Keratinocyte (primary cell): ENCODE measurements at regions not wholly inside any gene's neighbourhood (a gene's known extent, or its start where the extent isn't known, plus 50 kb on each side); places are given as distances from the start of the nearest gene placed in this dataset.

Source experiments
- DNase-seq: peaks from one replicate; pipeline ENCODE4 v3.0.0-alpha.2; 2011; ENCODE audit warnings: low read depth, missing footprints, low spot score
- FAIRE-seq: peaks from 2 replicates; lab custom pipeline; 2011; peaks lifted over from hg19 to GRCh38; lab: Jason Lieb, UNC
- H2AFZ ChIP-seq: 2 replicates; pipeline ENCODE4 v1.6.0; 2012; ENCODE audit warnings: low read length, control low read depth, inconsistent platforms; ENCODE audit not compliant: control insufficient read depth
- H3K27ac ChIP-seq: 2 replicates; pipeline ENCODE4 v1.5.1; 2011; ENCODE audit warnings: low read length; ENCODE audit not compliant: control insufficient read depth, insufficient read depth
- H3K27me3 ChIP-seq: 3 replicates; pipeline ENCODE4 v1.6.0; 2011; ENCODE audit warnings: low read length; ENCODE audit not compliant: control insufficient read depth, insufficient read depth; ENCODE audit errors: extremely low read depth
- H3K36me3 ChIP-seq, 2 experiments: 2 replicates in 1 of 2; 3 replicates in 1 of 2; pipeline ENCODE4 v1.5.1; 2011; ENCODE audit warnings: low read length in 2 of 2, mild to moderate bottlenecking in 1 of 2; ENCODE audit not compliant: control insufficient read depth in 2 of 2, insufficient read depth in 2 of 2; ENCODE audit errors: extremely low read depth in 1 of 2
- H3K4me1 ChIP-seq: 3 replicates; pipeline ENCODE4 v1.5.1; 2011; ENCODE audit warnings: low read length; ENCODE audit not compliant: control insufficient read depth, insufficient read depth; ENCODE audit errors: extremely low read depth
- H3K4me2 ChIP-seq: 3 replicates; pipeline ENCODE4 v1.6.0; 2011; ENCODE audit warnings: low read depth, low read length; ENCODE audit not compliant: control insufficient read depth, insufficient read depth; ENCODE audit errors: extremely low read depth
- H3K4me3 ChIP-seq, 3 experiments: fragments of 200-600 bp in 1 of 3; sonication (generic) in 1 of 3; 2 replicates in 2 of 3; 3 replicates in 1 of 3; pipeline ENCODE4 v1.5.1; 2011 to 2016; ENCODE audit warnings: low read length in 3 of 3, mild to moderate bottlenecking in 3 of 3, control low read depth in 2 of 3, inconsistent platforms in 1 of 3, low read depth in 1 of 3, mixed read lengths in 1 of 3, mixed run types in 1 of 3, moderate library complexity in 1 of 3; ENCODE audit not compliant: control insufficient read depth in 2 of 3, insufficient read depth in 2 of 3; ENCODE audit errors: extremely low read depth in 1 of 3
- H3K79me2 ChIP-seq: 2 replicates; pipeline ENCODE4 v1.6.0; 2012; ENCODE audit warnings: low read length; ENCODE audit not compliant: control insufficient read depth, insufficient read depth
- H3K9ac ChIP-seq: 3 replicates; pipeline ENCODE4 v1.6.0; 2011; ENCODE audit warnings: low read length; ENCODE audit not compliant: control insufficient read depth, insufficient read depth; ENCODE audit errors: extremely low read depth
- H3K9me1 ChIP-seq: 3 replicates; pipeline ENCODE4 v1.6.0; 2011; ENCODE audit warnings: low read length; ENCODE audit not compliant: control insufficient read depth, insufficient read depth; ENCODE audit errors: extremely low read depth
- H3K9me3 ChIP-seq: 2 replicates; pipeline ENCODE4 v1.5.1; 2012; ENCODE audit warnings: low read depth, low read length; ENCODE audit not compliant: control insufficient read depth
- H4K20me1 ChIP-seq: 3 replicates; pipeline ENCODE4 v1.6.0; 2011; ENCODE audit warnings: low read length; ENCODE audit not compliant: control insufficient read depth, insufficient read depth; ENCODE audit errors: extremely low read depth
- EZH2 ChIP-seq: IDR thresholded peaks from one replicate; pipeline ENCODE4 v1.6.1; 2012; ENCODE audit warnings: inconsistent platforms, mild to moderate bottlenecking, low read length, moderate library complexity
- dilution Hi-C: fragments of 300-500 bp; cut with MboI; formaldehyde crosslinking; loops from one replicate; pipeline ENCODE4 v1.7.0; 2020; ENCODE audit warnings: low sequenced_read_pairs; ENCODE audit not compliant: extremely low pct_ligation_motif_present
- TF ChIP-seq, protein P1 (sequence below), 3 experiments: IDR thresholded peaks in 1 of 3; conservative IDR thresholded peaks in 1 of 3; optimal IDR thresholded peaks in 1 of 3; 2 replicates in 2 of 3; 3 replicates in 1 of 3; pipeline versions ENCODE3 to v1.5.1; 2011; ENCODE audit warnings: low read length in 3 of 3, mild to moderate bottlenecking in 3 of 3, moderate library complexity in 2 of 3, control low read depth in 1 of 3, inconsistent platforms in 1 of 3; ENCODE audit not compliant: insufficient read depth in 2 of 3; ENCODE audit errors: extremely low read depth in 1 of 3

DNA sequence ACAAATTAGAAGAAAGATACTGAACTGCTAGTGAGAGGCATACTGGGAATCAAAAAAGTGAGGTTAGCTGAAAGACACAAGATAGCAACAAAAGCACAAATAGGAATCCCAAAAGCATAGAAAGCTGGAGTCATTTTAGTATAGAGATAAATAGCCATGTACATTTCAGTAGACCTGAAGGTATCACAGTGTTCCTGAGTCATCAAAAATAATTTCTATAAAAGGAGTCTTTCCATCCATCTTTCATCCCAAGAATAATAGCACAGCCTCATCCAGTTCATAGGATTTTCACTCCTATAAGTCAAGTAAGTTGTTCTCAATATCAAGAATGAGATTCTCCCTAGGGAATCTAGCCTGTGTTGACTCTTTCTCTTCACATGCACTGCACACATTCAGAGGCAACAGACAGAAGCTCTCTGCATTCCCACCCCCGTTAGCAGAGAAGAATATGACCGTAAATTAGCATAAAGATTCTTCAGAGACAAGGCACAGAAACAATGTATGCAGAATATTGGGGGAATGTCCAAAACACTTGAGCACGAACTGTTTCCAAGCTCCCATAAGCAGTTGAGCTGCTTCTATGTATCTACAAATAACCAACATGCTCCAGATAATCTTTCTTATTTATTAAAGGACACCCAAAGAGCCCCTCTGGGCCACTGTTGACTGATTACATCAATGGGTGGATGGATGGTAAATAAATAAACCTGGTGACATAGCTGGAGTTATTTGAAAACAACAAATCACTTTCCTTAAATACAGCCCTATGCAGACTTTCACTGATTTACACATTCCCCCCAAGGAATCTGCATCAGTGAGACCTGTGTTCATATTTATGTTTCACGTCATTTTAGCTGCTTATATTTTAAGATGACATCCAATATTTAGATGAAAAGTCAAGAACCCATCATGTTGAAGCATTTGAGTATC is 174.5 kb upstream of the PKDCC start:
- dilution Hi-C loops, result loop anchor here (25.0 kb wide), 1 partner anchor 214 kb away; no protein-coding TSS in a partner anchor
- TF ChIP-seq EZH2, result no peak
- TF ChIP-seq, protein P1, sequence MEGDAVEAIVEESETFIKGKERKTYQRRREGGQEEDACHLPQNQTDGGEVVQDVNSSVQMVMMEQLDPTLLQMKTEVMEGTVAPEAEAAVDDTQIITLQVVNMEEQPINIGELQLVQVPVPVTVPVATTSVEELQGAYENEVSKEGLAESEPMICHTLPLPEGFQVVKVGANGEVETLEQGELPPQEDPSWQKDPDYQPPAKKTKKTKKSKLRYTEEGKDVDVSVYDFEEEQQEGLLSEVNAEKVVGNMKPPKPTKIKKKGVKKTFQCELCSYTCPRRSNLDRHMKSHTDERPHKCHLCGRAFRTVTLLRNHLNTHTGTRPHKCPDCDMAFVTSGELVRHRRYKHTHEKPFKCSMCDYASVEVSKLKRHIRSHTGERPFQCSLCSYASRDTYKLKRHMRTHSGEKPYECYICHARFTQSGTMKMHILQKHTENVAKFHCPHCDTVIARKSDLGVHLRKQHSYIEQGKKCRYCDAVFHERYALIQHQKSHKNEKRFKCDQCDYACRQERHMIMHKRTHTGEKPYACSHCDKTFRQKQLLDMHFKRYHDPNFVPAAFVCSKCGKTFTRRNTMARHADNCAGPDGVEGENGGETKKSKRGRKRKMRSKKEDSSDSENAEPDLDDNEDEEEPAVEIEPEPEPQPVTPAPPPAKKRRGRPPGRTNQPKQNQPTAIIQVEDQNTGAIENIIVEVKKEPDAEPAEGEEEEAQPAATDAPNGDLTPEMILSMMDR (optimal IDR thresholded peaks at IDR 0.05 in 1 of 3, IDR thresholded peaks at IDR 0.05 in 1 of 3, conservative IDR thresholded peaks at IDR 0.05 in 1 of 3; ENCODE audit: extremely low read depth in 1 of 3, insufficient read depth in 2 of 3, low read length in 3 of 3), result no peak
- Histone ChIP-seq H4K20me1 (no peaks in the 10 kb centered on the region), H3K4me3 (no peak overlapping the region), H2AFZ (no peak overlapping the region), H3K4me1 (no peaks in the 10 kb centered on the region), H3K9ac (no peak overlapping the region), H3K27ac (no peak overlapping the region), H3K27me3 (no peaks in the 10 kb centered on the region), H3K9me1 (no peaks in the 10 kb centered on the region), H3K79me2 (no peaks in the 10 kb centered on the region), H3K36me3 (no peaks in the 10 kb centered on the region), H3K4me2 (no peak overlapping the region), H3K9me3 (no peaks in the 10 kb centered on the region)
- FAIRE-seq, result no peak
- no peak for DNase-seq

DNA sequence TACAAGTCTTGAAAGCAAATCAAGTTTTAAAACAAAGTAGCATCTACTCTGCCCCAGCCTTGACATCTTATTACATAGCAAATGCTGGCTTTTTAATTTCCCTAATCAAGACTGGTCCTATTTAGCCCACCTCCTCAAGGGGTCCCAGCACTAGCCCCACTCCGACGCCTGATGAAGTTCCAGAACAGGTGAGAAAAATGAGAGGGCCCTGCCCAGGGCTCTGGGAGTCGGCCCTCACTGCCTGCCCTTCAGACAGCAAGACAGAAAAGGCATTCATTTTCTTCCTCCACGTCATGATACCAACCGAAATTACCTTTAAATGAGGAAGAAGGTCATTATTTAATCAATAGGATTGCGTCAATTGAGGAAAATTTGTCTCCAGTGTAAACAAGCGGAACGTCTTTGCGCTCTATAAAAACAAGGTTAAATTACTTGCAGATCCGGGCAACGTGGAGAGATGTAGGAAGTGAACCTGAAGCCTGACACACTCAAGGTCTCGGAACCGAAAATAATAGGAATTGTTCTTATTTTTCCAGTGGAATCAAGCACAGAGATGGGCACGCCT is 170.6 kb upstream of the PKDCC start:
- FAIRE-seq, result no peak
- H4K20me1 ChIP-seq, result no peaks in the 10 kb centered on the region
- H3K4me3 ChIP-seq, result no peak overlapping the region
- no peaks in the 10 kb centered on the region for H3K27me3 ChIP-seq
- H3K9me3 ChIP-seq, result no peaks in the 10 kb centered on the region
- H3K79me2 ChIP-seq, result no peaks in the 10 kb centered on the region
- H3K27ac ChIP-seq, result no peak overlapping the region
- no peak overlapping the region for H2AFZ ChIP-seq
- DNase-seq, result no peak
- dilution Hi-C loops, result no loop called here
- H3K4me2 ChIP-seq, result no peak overlapping the region
- H3K36me3 ChIP-seq, result no peaks in the 10 kb centered on the region
- TF ChIP-seq, protein P1 (optimal IDR thresholded peaks at IDR 0.05 in 1 of 3, IDR thresholded peaks at IDR 0.05 in 1 of 3, conservative IDR thresholded peaks at IDR 0.05 in 1 of 3; ENCODE audit: extremely low read depth in 1 of 3, insufficient read depth in 2 of 3, low read length in 3 of 3), result no peak
- no peak for TF ChIP-seq EZH2
- no peak overlapping the region for H3K9ac ChIP-seq
- no peaks in the 10 kb centered on the region for H3K4me1 ChIP-seq
- H3K9me1 ChIP-seq, result no peaks in the 10 kb centered on the region
